HCT116 (cell line): ENCODE measurements at regions not wholly inside any gene's neighbourhood (a gene's known extent, or its start where the extent isn't known, plus 50 kb on each side); places are given as distances from the start of the nearest gene placed in this dataset.

Source experiments
- ATAC-seq: fragments of 200-7000 bp; cut with Tn5 transposase; 2 replicates; pipeline ENCODE4 v1.9.1; 2020; ENCODE audit warnings: mild to moderate bottlenecking, moderate library complexity
- BruUV-seq: library from RNA; stranded (reverse); fragments of 400-500 nt; replicated peaks from 2 replicates; lab custom pipeline; 2021; lab: Mats Ljungman, UMichigan
- CTCF ChIA-PET: fragments of 300-600 bp; sonication (Branson Sonifier 250); formaldehyde crosslinking; loops from one replicate; lab custom pipeline; 2021; ENCODE audit warnings: antibody characterized with exemption; lab: Charles Lee
- POLR2A ChIA-PET: fragments of 300-600, 350-600 bp; sonication (Branson Sonifier 250); formaldehyde crosslinking; loops from one replicate; lab custom pipeline; 2021; ENCODE audit warnings: antibody characterized with exemption; lab: Charles Lee
- RAD21 ChIA-PET, 2 experiments: fragments of 300-600 bp; sonication (Branson Sonifier 250); formaldehyde crosslinking; loops; one replicate each; lab custom pipeline; 2023; ENCODE audit warnings: low total read pairs in 2 of 2; ENCODE audit not compliant: uncharacterized antibody in 2 of 2, unreplicated experiment in 2 of 2, low non-redundant PET in 1 of 2; lab: Charles Lee
- DNase-seq: peaks from one replicate; pipeline ENCODE4 v3.0.0-alpha.2; 2010; ENCODE audit warnings: low read depth, low spot score
- H2AFZ ChIP-seq: fragments of 200-600 bp; shearing (Covaris generic), sonication (generic); 2 replicates; pipeline ENCODE4 v1.6.1; 2017; ENCODE audit warnings: low read depth, mixed run types, mixed read lengths, antibody characterized with exemption, low read length; ENCODE audit not compliant: poor library complexity, severe bottlenecking
- H3K27ac ChIP-seq: 2 replicates; pipeline ENCODE4 v1.5.1; 2012; ENCODE audit warnings: low read depth, low read length
- H3K27me3 ChIP-seq: fragments of 200-600 bp; sonication (generic); 2 replicates; pipeline ENCODE4 v1.6.1; 2016; ENCODE audit warnings: mixed run types, low read length, mixed read lengths; ENCODE audit not compliant: insufficient read depth
- H3K36me3 ChIP-seq, 2 experiments: fragments of 200-500 bp in 1 of 2; fragments of 200-600 bp in 1 of 2; sonication (Bioruptor generic) in 1 of 2; sonication (generic) in 1 of 2; 2 replicates each; pipeline versions ENCODE4 v1.5.1 to v1.6.1; 2014 to 2016; ENCODE audit warnings: low read length in 2 of 2, inconsistent platforms in 1 of 2, mixed read lengths in 1 of 2, mixed run types in 1 of 2; ENCODE audit not compliant: insufficient read depth in 2 of 2, control insufficient read depth in 1 of 2
- H3K4me1 ChIP-seq, 2 experiments: fragments of 200-600 bp in 1 of 2; sonication (generic) in 1 of 2; 2 replicates each; pipeline versions ENCODE4 v1.5.1 to v1.6.1; 2012 to 2017; ENCODE audit warnings: low read length in 2 of 2, inconsistent platforms in 1 of 2, mild to moderate bottlenecking in 1 of 2, mixed read lengths in 1 of 2, mixed run types in 1 of 2, moderate library complexity in 1 of 2; ENCODE audit not compliant: insufficient read depth in 2 of 2, control insufficient read depth in 1 of 2
- H3K4me2 ChIP-seq: fragments of 200-600 bp; sonication (generic); 2 replicates; pipeline ENCODE4 v1.6.1; 2017; ENCODE audit warnings: mixed run types, low read length, mixed read lengths
- H3K4me3 ChIP-seq, 2 experiments: fragments of 200-600 bp in 1 of 2; sonication (generic) in 1 of 2; replicated peaks in 1 of 2; 2 replicates each; pipeline ENCODE4 v1.5.1; 2011 to 2016; ENCODE audit warnings: low read length in 2 of 2, control low read depth in 1 of 2, low read depth in 1 of 2, mild to moderate bottlenecking in 1 of 2, mixed read lengths in 1 of 2, mixed run types in 1 of 2
- H3K79me2 ChIP-seq: fragments of 200-600 bp; sonication (generic); 2 replicates; pipeline ENCODE4 v1.6.1; 2017; ENCODE audit warnings: mild to moderate bottlenecking, mixed run types, low read length, moderate library complexity, mixed read lengths; ENCODE audit not compliant: insufficient read depth
- H3K9ac ChIP-seq: fragments of 200-600 bp; sonication (generic); 2 replicates; pipeline ENCODE4 v1.6.1; 2016; ENCODE audit warnings: low read length, mixed read lengths
- H3K9me2 ChIP-seq: fragments of 200-600 bp; sonication (generic), shearing (Covaris generic); 2 replicates; pipeline ENCODE4 v1.6.1; 2017; ENCODE audit warnings: mixed run types, mild to moderate bottlenecking, moderate library complexity; ENCODE audit not compliant: insufficient read depth
- H3K9me3 ChIP-seq, 2 experiments: fragments of 200-500 bp in 1 of 2; fragments of 200-600 bp in 1 of 2; sonication (Bioruptor generic) in 1 of 2; sonication (generic) in 1 of 2; 2 replicates each; pipeline ENCODE4 v1.6.1; 2014 to 2017; ENCODE audit warnings: low read length in 2 of 2, mixed read lengths in 2 of 2, inconsistent platforms in 1 of 2, low read depth in 1 of 2, mild to moderate bottlenecking in 1 of 2, mixed run types in 1 of 2, moderate library complexity in 1 of 2; ENCODE audit not compliant: control insufficient read depth in 1 of 2, insufficient read depth in 1 of 2
- H4K20me1 ChIP-seq: fragments of 200-600 bp; sonication (generic), shearing (Covaris generic); 2 replicates; pipeline ENCODE4 v1.6.1; 2017; ENCODE audit warnings: mixed run types, mild to moderate bottlenecking, moderate library complexity; ENCODE audit not compliant: insufficient read depth
- CTCF ChIP-seq, 3 experiments: fragments of 200-600 bp in 1 of 3; sonication (generic) in 1 of 3; IDR thresholded peaks in 2 of 3; conservative IDR thresholded peaks in 1 of 3; 2 replicates each; pipeline ENCODE4 v1.5.1; 2012 to 2017; ENCODE audit warnings: low read depth in 2 of 3, low read length in 2 of 3, antibody characterized with exemption in 1 of 3, borderline replicate concordance in 1 of 3, control low read depth in 1 of 3, mild to moderate bottlenecking in 1 of 3, mixed read lengths in 1 of 3, mixed run types in 1 of 3, moderate library complexity in 1 of 3; ENCODE audit not compliant: insufficient read depth in 1 of 3
- EGR1 ChIP-seq: IDR thresholded peaks from 2 replicates; pipeline ENCODE4 v1.6.1; 2012; ENCODE audit warnings: low read depth
- ELF1 ChIP-seq: IDR thresholded peaks from 2 replicates; pipeline ENCODE4 v1.6.1; 2012; ENCODE audit warnings: low read depth, borderline replicate concordance
- EZH2 ChIP-seq: fragments of 200-600 bp; sonication (generic); IDR thresholded peaks from 2 replicates; pipeline ENCODE4 v1.6.1; 2017; ENCODE audit warnings: antibody characterized with exemption, mixed run types
- JUND ChIP-seq: IDR thresholded peaks from 2 replicates; pipeline ENCODE4 v1.6.1; 2012
- POLR2A ChIP-seq: IDR thresholded peaks from 2 replicates; pipeline ENCODE4 v1.7.0; 2011; ENCODE audit warnings: borderline replicate concordance; ENCODE audit not compliant: insufficient read depth, insufficient read length; ENCODE audit errors: extremely low read depth
- RAD21 ChIP-seq: IDR thresholded peaks from 2 replicates; pipeline ENCODE4 v1.6.1; 2012; ENCODE audit warnings: low read depth, mild to moderate bottlenecking
- SIN3A ChIP-seq: IDR thresholded peaks from 2 replicates; pipeline ENCODE4 v1.6.1; 2012; ENCODE audit warnings: low read depth
- SP1 ChIP-seq: IDR thresholded peaks from 2 replicates; pipeline ENCODE4 v1.6.1; 2012; ENCODE audit warnings: low read depth
- TCF7L2 ChIP-seq: IDR thresholded peaks from 2 replicates; pipeline ENCODE4 v1.7.0; 2011; ENCODE audit warnings: borderline replicate concordance, inconsistent platforms; ENCODE audit not compliant: insufficient read depth, insufficient read length; ENCODE audit errors: extremely low read depth
- YY1 ChIP-seq: IDR thresholded peaks from 2 replicates; pipeline ENCODE4 v1.6.1; 2011; ENCODE audit warnings: low read length, low read depth, moderate library complexity, mild to moderate bottlenecking; ENCODE audit not compliant: insufficient replicate concordance; ENCODE audit errors: extremely low read depth
- ZNF274 ChIP-seq: fragments of 200-500 bp; sonication (Bioruptor generic); IDR thresholded peaks from 2 replicates; pipeline ENCODE4 v1.6.1; 2014; ENCODE audit warnings: mild to moderate bottlenecking, low read depth, low read length, inconsistent platforms
- intact Hi-C: fragments of 100-400 bp; cut with micrococcal nuclease; formaldehyde crosslinking; loops from 2 replicates; pipeline ENCODE4 v1.10.0; 2022
- TF ChIP-seq, protein P1 (sequence below): IDR thresholded peaks from 2 replicates; pipeline ENCODE4 v1.6.1; 2011; ENCODE audit warnings: mild to moderate bottlenecking, low read length, moderate library complexity; ENCODE audit not compliant: insufficient replicate concordance; ENCODE audit errors: extremely low read depth
- TF ChIP-seq, protein P2 (sequence below): IDR thresholded peaks from 2 replicates; pipeline ENCODE4 v1.6.1; 2012; ENCODE audit warnings: low read depth

DNA sequence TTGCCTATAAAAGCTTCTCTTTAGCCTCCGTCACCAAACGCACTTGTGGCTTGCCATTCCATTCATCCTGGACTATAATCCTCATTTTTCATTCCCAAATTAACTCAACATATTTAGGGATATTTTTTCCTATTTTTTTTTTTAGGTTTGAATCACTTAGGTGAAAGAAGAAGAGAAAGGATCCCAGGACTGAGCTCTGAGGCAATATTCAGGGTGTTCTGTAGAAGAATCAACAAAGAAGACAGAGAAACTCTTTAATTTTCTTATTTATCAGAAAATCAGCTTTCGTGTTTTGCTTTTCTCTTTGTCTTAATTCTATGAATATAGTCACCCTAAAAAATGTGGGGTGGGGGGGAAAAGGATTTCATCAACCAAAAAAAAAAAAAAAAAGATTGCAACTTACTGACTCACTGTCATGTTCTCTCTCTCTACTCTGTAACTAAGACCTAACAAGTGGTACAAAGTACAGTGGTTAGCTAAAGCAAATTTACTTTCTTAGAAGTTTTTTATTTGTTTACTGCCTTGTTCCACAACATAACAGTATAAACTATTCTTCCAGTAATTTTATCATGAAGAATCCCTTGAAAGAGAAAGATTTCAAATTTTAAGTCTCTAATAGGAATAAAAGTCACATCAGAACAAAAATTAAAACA is 272.0 kb downstream of the DHX15 start (continued):
- TF ChIP-seq CTCF (IDR thresholded peaks at IDR 0.05 in 2 of 3, conservative IDR thresholded peaks at IDR 0.05 in 1 of 3; ENCODE audit: borderline replicate concordance in 1 of 3, insufficient read depth in 1 of 3, low read depth in 2 of 3, low read length in 2 of 3), result no peak

DNA sequence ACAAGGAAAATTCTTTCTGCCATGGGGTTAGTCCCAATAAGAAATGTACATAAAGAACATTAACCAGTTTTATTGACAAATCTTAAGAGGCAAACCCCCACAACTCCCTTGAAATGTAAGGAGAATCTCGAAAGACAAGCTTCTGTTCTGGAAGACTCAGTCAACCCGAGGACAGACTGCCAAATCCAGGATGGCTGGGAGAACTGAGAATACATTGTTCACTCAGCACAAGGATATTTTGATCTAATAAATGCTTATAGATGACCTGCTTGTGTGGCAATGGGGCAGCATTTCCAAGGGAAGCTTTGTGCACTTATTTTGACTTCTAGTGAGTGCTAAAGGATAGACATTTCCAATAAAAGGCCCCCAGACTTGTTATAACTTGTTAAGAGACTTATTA is 280.4 kb downstream of the DHX15 start:
- RAD21 ChIA-PET, result no interaction called here
- ATAC-seq, result no peak
- H4K20me1 ChIP-seq, result no peaks in the 10 kb centered on the region
- H3K9me3 ChIP-seq, result no peaks in the 10 kb centered on the region
- H3K9me2 ChIP-seq, result no peaks in the 10 kb centered on the region
- no peak overlapping the region for H3K27ac ChIP-seq
- no peaks in the 10 kb centered on the region for H3K79me2 ChIP-seq
- H3K4me1 ChIP-seq, result no peaks in the 10 kb centered on the region
- intact Hi-C loops, result no loop called here
- no peak overlapping the region for H3K4me2 ChIP-seq
- H3K36me3 ChIP-seq, result no peaks in the 10 kb centered on the region
- no peak overlapping the region for H3K4me3 ChIP-seq
- POLR2A ChIA-PET, result no interaction called here
- no peak for DNase-seq
- no TSS peak for BruUV-seq
- H2AFZ ChIP-seq, result no peak overlapping the region
- CTCF ChIA-PET, result no interaction called here
- no peak overlapping the region for H3K9ac ChIP-seq
- no peaks in the 10 kb centered on the region for H3K27me3 ChIP-seq
- no peak for TF ChIP-seq RAD21
- TF ChIP-seq YY1, result no peak
- TF ChIP-seq TCF7L2, result no peak
- no peak for TF ChIP-seq CTCF (IDR thresholded peaks at IDR 0.05 in 2 of 3, conservative IDR thresholded peaks at IDR 0.05 in 1 of 3; ENCODE audit: borderline replicate concordance in 1 of 3, insufficient read depth in 1 of 3, low read depth in 2 of 3, low read length in 2 of 3)
- no peak for TF ChIP-seq SP1
- TF ChIP-seq ZNF274, result no peak
- no peak for TF ChIP-seq POLR2A
- TF ChIP-seq SIN3A, result no peak
- no peak for TF ChIP-seq EZH2
- TF ChIP-seq ELF1, result no peak
- TF ChIP-seq EGR1, result no peak
- TF ChIP-seq JUND, result no peak
- TF ChIP-seq, protein P1, sequence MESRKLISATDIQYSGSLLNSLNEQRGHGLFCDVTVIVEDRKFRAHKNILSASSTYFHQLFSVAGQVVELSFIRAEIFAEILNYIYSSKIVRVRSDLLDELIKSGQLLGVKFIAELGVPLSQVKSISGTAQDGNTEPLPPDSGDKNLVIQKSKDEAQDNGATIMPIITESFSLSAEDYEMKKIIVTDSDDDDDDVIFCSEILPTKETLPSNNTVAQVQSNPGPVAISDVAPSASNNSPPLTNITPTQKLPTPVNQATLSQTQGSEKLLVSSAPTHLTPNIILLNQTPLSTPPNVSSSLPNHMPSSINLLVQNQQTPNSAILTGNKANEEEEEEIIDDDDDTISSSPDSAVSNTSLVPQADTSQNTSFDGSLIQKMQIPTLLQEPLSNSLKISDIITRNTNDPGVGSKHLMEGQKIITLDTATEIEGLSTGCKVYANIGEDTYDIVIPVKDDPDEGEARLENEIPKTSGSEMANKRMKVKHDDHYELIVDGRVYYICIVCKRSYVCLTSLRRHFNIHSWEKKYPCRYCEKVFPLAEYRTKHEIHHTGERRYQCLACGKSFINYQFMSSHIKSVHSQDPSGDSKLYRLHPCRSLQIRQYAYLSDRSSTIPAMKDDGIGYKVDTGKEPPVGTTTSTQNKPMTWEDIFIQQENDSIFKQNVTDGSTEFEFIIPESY, result no peak
- TF ChIP-seq, protein P2, sequence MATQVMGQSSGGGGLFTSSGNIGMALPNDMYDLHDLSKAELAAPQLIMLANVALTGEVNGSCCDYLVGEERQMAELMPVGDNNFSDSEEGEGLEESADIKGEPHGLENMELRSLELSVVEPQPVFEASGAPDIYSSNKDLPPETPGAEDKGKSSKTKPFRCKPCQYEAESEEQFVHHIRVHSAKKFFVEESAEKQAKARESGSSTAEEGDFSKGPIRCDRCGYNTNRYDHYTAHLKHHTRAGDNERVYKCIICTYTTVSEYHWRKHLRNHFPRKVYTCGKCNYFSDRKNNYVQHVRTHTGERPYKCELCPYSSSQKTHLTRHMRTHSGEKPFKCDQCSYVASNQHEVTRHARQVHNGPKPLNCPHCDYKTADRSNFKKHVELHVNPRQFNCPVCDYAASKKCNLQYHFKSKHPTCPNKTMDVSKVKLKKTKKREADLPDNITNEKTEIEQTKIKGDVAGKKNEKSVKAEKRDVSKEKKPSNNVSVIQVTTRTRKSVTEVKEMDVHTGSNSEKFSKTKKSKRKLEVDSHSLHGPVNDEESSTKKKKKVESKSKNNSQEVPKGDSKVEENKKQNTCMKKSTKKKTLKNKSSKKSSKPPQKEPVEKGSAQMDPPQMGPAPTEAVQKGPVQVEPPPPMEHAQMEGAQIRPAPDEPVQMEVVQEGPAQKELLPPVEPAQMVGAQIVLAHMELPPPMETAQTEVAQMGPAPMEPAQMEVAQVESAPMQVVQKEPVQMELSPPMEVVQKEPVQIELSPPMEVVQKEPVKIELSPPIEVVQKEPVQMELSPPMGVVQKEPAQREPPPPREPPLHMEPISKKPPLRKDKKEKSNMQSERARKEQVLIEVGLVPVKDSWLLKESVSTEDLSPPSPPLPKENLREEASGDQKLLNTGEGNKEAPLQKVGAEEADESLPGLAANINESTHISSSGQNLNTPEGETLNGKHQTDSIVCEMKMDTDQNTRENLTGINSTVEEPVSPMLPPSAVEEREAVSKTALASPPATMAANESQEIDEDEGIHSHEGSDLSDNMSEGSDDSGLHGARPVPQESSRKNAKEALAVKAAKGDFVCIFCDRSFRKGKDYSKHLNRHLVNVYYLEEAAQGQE, result no peak
